Ecto neural progenitor cell (in vitro differentiated cells): ENCODE measurements at regions not wholly inside any gene's neighbourhood (a gene's known extent, or its start where the extent isn't known, plus 50 kb on each side); places are given as distances from the start of the nearest gene placed in this dataset.

Experiments
- DNase-seq: peaks from one replicate; pipeline ENCODE4 v3.0.0-alpha.2; 2018; ENCODE audit warnings: low spot score

DNA sequence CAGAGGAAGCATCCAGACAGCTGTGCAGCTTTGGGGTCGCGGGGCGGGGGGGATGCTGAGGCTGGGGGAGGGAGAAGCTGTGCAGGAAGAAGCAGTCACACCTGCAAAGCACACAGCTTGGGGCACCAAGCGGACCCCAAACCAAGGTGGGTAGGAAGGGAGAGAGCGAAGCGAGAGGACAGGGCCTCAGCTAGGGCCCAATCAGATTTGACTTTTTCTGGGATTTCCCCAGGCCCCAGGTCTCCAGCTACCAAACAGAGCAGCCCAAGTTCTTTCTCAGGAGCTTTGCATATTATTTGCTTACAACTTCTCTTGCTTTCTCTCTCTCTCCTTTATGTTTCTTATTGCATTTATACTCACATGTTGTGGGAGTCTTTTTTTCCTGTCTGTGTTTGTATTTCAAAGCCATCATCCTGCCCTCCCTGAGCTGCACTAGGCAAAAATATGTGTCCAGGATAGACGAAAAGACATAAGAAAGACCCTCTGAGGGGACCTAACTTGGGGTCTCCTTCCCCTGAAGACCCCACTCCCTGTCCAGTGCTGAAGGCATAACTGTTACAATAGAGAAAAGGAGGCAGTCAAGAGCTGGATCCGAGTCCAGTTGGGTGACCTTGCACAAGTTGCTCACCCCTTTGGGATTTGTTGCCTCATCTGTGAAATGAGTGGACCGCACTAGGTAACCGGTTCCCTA, 50.6 kb upstream of the SMNDC1 start:
- DNase-seq = no peak

DNA sequence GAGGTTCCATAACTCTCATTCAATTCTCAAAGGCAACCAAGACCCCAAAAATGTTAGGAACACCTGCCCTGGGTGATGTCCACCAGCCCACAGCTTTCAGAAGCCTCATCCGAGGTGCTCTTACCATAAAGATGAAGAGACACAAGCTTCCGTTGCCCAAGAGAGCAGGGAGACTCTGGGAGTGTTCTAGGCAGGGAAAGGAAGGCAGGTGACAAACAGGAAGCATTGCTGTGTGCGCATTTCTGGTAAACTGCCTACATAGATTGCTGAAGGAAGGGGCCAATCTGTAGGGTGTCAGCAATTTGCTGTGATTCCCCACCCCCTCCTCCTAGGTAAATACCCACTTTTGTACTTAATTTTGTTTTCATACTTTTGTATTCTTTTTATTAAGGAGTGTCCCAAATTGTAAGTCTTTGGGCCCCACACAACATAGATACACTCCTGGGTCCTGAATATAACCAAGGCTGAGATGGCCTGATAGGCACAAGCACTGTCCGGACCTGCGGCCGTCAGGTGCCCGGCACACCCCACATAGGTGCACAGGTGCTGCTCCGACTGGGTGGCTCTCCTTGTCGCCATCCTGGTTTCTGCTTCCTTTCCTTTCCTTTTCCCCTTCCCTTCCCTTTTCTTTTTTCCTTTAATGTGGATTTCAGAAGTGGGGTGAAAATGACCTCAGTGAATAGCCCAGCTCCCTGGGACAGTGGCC, 51.4 kb upstream of the SMNDC1 start:
- no peak for DNase-seq

DNA sequence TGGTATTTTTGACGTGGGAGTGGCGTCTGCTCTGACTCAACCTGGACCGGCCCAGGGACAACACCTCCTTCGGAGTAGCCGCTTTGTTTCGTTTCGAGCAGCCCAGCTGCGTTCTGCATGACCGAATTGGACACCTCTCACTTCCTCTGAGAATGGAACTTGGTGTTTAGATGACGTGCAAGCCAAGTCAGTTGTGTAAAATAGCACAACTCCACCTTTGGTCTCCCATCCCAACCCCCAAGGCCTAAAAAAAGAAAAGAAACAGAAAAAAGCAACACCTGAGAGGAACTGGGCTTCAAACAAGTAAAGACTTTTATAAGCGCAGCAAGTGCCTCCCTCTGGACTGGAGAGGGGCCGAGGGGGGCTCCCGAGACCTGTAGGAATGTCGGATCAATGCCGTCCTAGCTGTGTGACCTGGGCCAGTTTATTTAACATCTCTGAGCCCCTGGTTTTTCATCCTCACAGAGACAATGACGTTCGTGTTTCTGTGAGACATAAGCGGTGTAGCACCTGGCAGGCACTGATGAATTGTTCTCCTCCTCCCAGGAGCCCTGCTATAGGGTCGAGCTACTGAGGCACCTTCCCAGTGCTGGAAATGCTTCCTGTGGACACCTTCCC, 52.0 kb upstream of the SMNDC1 start:
- no peak for DNase-seq

DNA sequence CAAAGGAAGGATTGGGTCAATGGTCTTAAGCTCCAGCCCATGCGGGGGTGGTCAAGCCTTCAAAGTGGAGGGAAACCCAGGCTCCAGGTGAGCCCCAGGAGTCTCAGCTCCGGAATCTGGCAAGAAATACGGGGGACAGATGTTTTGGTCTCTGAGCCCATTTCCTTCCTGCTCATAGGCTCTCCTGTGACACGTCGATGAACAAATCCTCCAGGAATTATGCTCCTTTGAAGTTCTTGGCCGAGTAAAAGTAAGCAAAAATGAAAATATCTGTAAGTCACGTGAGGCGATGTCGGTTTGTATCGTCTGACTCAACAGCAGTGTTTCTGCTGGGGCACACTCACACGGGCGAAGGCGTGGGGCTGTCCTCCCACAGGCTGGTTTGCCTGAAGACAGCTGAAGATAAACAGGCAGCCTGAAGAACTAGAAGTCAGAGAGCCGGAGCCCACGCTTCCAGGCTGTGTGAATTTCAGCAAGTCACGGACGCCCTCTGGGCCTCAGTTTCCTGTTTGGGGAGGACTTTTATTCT, 52.6 kb upstream of the SMNDC1 start:
- no peak for DNase-seq

- no peak for DNase-seq
Measured at GRCh38 chr10:110357871-110358270, 53.2 kb upstream of the SMNDC1 start.

DNA sequence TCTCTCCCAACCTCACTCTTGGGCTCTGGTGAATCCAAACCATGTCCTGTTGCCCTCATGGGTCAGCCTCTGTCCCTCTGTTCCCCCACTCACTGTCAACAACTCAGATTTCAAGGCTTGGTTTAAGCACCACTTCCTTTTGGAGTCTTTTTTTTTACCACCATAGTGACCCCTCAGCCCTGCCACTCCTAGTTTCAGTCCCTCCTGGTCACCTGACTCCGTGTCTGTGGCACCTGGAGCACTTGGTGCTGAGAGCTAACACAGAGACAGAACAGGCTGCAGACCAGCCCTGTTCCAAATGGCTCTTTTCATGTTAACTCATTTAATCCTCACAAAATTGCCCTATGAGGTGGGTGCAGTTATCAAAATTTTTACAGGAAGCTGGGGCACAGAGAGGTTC, 53.6 kb upstream of the SMNDC1 start:
- DNase-seq = no peak

DNA sequence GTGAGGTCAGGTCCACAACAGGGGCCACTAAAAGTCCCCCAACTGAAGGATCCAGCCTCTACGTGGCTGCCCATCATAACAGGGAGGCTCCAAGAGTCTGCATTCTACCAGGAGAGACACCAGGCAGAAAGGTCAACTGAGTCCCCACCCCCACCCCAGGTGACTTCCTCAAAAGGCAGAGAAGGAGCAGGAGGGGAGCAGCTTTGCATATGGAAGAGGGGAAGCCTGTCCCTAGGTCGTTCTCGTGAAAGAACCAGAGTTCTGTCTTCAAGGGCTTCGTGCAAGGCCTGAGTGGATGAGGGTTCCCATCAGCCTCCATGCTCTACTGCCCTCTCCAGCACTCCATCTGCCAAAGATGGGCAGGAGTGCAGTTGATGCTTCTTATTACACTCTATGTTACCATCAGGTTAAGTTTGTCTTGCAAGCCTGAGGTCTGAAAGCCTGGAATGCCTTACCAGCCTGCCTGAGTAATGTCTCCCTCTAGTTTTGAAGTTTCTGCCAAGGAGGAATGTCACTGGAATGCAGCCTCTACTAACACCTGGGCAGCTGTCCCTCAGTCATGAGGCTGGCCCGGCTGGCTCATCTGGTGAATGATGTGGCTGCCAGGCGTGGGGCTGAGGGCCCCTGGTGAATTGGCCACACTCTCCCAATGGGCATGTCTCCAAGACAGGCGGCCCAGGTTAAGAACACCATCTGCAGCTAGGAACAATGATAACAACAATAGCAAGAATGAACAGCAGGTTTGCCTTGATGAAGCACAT, 54.3 kb upstream of the SMNDC1 start:
- no peak for DNase-seq

DNA sequence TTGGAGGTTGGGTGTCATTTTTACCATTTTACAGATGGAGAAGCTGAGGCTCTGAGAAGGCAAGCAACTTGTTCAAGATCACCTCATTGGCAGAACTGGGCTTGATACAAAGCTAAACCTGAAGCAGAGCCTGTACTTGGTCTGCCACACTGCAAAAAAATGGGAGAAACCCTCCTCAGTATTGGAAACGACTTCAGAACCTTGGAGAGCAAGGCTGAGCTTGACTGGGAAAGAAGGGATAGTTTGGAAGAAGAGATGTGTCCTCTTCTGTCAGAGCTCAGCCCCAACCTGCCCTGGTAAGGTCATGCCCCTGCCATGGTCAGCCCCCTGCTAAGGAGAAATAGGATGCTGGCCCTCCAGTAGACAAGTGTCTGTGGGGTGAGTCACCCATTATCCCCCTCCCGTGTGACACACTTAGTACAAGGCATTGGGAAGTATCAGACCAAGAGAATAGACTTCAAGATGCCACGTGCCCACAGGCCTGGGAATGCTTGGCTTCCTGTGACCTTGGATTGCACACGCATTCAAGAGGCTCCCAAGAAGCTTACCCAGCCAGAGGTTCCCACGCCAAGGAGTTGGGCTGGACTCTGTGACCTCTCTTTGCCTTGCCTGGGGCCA, 56.2 kb upstream of the SMNDC1 start:
- no peak for DNase-seq

DNA sequence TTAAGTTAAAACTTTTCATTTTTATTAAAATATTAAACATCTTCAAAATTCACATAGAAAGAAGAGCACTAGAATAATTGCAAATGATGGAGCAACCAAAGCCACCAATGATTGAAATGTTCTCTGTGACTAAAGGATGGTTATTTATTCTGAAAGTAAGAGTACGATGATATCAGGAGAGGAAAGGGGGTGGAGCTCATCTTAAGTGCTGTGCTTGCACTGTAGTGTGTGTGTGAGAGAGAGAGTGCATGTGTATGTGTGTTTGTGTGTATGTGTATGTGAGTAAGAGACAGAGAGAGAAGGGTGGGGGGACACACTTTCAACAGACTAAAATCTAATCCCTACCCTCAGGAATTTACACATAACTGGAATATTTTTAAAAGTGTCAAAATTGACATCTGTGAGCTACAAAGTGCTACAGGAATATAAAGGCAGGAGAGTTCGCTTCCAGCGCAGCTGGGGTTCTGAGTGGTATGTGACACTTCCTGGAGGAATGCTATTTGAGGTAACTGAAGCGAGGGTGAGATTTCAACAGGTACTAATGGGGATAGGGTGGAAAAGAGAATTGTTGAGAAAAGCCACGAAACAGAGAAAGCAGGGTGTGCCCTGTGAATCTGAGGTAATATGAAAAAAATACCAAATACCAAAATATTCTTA, 57.2 kb upstream of the SMNDC1 start:
- no peak for DNase-seq

DNA sequence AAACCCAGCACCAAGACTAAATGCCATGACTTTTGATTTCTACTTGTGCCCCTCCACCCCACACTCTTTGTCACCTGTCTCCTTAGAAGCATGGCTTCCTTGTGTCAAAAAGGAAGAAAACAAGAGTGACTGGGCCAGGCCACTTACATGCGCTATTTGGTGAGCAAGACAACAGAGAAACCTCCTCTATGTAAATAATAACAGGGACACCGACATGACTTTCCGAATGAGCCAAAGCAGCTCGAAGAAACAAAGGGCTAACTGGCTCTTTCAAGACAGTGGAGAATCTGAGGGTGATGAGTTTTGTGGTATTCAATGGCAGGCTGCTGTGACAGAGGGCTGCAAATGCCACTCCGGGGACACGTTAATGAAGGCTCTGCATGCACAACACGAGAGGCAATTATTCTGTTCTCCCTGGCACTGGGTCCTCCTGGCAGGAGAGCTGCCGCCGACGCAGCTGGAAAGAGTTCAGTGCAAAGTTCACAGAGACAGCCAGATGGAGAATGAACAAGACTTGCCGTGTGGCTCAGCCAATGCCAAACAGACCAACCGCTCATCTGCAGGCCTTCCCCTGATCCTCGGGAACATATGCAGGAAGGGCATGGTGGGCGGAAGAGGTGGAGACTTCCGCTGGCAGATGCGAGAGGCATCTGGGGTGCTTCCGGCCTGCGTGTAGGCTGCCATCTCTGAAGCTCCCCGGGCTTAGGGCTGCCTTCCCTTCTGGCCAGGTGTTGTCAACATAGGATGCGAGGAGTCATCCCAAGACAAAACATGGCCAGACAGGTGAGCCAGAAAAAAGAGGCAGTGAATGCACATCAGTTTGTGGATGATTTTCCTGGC, 59.1 kb upstream of the SMNDC1 start:
- no peak for DNase-seq

- DNase-seq = no peak
Measured at GRCh38 chr10:110364531-110364937, 59.8 kb upstream of the SMNDC1 start.

DNA sequence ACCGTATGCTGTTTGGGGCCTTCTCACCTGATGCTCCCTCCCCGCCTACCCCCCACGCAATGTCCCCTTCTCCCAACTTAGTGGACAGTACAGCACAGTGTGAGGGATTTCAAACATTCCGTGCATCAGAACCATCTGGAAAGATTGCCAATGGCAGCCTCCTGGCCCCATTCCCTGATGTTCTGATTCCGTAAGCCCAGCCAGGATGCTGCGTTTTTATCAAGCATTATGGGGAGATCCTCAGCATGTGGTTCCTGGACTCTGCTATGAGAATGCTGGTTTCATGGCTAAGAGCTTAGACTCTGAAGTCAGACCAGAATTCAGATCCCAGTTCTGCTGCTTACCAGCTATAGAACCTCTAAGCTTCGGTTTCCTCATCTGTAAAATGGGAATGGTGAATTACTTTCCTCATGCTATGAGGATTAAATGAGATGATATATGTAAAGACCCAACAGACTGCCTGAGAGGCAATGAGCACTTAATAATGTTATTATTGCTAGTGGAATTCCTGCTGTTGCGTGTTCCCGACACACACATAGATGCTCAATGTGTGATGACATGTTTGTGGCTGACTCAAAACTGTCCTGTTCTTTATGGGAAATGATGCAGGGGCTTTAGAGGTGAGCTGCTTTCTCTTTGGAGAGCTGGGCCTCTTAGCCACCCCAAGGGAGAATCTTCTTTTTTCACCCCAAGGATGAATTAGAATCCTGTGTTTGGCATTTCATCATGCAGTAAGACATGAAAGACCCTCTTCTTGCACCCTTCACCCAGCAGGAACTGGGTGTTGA, 60.8 kb upstream of the SMNDC1 start:
- no peak for DNase-seq

DNA sequence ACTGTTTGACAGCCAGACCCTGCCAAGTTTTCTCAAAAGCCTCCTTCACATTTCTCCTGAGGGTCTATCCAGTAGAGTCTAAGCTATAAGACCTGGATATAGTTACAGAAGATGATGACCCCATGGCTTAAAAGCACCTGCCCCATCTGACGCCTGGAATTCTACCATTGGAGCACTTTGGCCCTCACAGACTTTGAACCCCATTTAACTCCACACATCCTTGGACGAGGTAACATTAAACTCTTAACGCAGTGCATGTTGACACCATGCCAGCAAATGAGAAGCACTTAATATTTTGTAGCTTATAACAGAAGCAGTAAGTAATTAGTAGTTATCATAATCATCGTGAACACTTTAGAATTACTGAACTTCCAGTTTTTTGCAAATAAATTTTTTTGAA, 61.9 kb upstream of the SMNDC1 start:
- no peak for DNase-seq

DNA sequence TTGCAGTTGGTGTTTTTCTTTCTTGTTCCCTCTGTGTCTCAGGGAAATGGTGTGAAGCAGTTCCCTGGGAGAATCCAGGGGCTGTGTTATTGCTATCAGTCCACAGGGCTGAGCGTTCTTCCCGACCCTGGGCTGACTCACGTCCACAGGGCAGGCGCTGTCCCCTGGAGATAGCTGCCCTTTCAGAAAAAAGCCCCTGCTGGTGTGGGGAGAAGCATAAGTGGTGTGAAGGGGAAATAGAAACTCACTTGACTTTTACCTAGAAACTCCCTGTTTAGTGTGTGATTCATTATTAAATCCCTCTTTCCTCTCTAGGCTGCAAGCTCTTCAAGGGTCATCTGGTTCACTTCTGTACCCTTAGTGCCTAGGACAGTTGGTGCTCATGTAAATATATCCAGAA, 63.3 kb upstream of the SMNDC1 start:
- no peak for DNase-seq

- no peak for DNase-seq
Measured at GRCh38 chr10:110368556-110368955, 63.8 kb upstream of the SMNDC1 start.

- no peak for DNase-seq
Measured at GRCh38 chr10:110370006-110370405, 65.3 kb upstream of the SMNDC1 start.

DNA sequence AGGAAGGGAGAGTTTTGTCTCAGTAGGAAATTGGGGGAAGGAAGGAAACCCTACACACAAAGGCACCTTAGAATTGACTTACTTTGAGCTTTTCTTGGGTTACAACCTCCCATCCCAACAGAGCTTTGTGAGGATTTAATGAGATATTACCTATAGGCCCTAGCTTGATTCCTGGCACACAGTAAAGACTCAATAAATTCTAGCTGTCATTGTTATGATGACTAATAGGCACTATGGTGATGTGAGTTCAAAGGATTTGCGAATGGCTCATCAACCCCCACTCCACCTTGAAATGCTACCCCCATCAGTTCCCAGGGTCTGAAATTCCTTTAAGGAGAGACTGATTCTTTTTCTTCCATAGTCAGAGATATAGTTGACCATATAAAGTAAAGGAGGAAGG, 67.9 kb upstream of the SMNDC1 start:
- no peak for DNase-seq

DNA sequence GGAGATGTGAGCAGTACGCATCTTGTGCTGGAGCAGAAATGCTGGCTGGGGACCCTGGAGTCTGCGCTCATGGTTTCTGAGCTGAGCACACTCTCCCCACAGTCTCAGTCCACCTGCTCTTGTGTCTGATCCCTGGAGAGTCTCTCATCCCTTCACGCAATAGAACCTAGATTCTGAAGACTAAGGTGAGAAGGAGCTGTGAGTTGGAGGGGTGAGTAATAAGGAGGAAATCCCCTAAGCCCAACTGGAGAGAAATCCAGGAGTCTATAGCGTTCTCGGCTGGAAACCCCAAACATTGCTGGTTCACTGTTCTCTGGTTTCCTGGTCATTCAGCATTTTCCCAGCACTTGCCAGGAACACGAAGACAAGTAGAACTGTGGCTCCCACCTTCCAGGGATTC, 68.3 kb upstream of the SMNDC1 start:
- no peak for DNase-seq

GRCh38 chr10:110373857-110374654, 69.3 kb upstream of the SMNDC1 start:
- DNase-seq = no peak
